ENCODE measurements at regions not wholly inside any gene's neighbourhood (a gene's known extent, or its start where the extent isn't known, plus 50 kb on each side); places are given as distances from the start of the nearest gene placed in this dataset.

- peak; percentile 66 for DNase-seq (ENCODE audit: low read depth)
These were observed 210.4 kb upstream of the HCCS start for GRCh38 chrX:10900585-10901289.

- no peak for DNase-seq (ENCODE audit: low read depth)
These were observed 209.9 kb upstream of the HCCS start for GRCh38 chrX:10901290-10901633.

- peak; percentile 78 for DNase-seq (ENCODE audit: low read depth)
These were observed 209.1 kb upstream of the HCCS start for GRCh38 chrX:10902001-10902400.

GRCh38 chrX:10903523-10903922 lies 207.6 kb upstream of the HCCS start:
- no peak for DNase-seq (ENCODE audit: low read depth)

- DNase-seq (ENCODE audit: low read depth): peak; percentile 30
These were observed 206.9 kb upstream of the HCCS start for GRCh38 chrX:10904220-10904619.

GRCh38 chrX:10906866-10907265 lies 204.3 kb upstream of the HCCS start:
- no peak for DNase-seq (ENCODE audit: low read depth)

GRCh38 chrX:10922159-10922558 lies 189.0 kb upstream of the HCCS start:
- peak; percentile 84 for DNase-seq (ENCODE audit: low read depth)

- no peak for DNase-seq (ENCODE audit: low read depth)
These were observed 188.3 kb upstream of the HCCS start for GRCh38 chrX:10922835-10923234.

GRCh38 chrX:10923466-10923865 lies 187.7 kb upstream of the HCCS start:
- no peak for DNase-seq (ENCODE audit: low read depth)

GRCh38 chrX:10926404-10926803 lies 184.7 kb upstream of the HCCS start:
- DNase-seq (ENCODE audit: low read depth): no peak

- no peak for DNase-seq (ENCODE audit: low read depth)
These were observed 184.2 kb upstream of the HCCS start for GRCh38 chrX:10926891-10927290.

GRCh38 chrX:10929747-10930146 lies 181.4 kb upstream of the HCCS start:
- DNase-seq (ENCODE audit: low read depth): peak; percentile 14

- DNase-seq (ENCODE audit: low read depth): no peak
These were observed 181.0 kb upstream of the HCCS start for GRCh38 chrX:10930151-10930550.

- no peak for DNase-seq (ENCODE audit: low read depth)
These were observed 179.2 kb upstream of the HCCS start for GRCh38 chrX:10931976-10932375.

- DNase-seq (ENCODE audit: low read depth): peak; percentile 18
These were observed 178.2 kb upstream of the HCCS start for GRCh38 chrX:10932842-10933440.

- no peak for DNase-seq (ENCODE audit: low read depth)
These were observed 175.6 kb upstream of the HCCS start for GRCh38 chrX:10935501-10935900.

- no peak for DNase-seq (ENCODE audit: low read depth)
These were observed 174.2 kb upstream of the HCCS start for GRCh38 chrX:10936976-10937375.

GRCh38 chrX:10938365-10938923 lies 172.7 kb upstream of the HCCS start:
- no peak for DNase-seq (ENCODE audit: low read depth)

GRCh38 chrX:10939424-10939823 lies 171.7 kb upstream of the HCCS start:
- DNase-seq (ENCODE audit: low read depth): peak; percentile 29

- DNase-seq (ENCODE audit: low read depth): no peak
These were observed 166.8 kb upstream of the HCCS start for GRCh38 chrX:10944136-10944885.

GRCh38 chrX:10945498-10945897 lies 165.6 kb upstream of the HCCS start:
- DNase-seq (ENCODE audit: low read depth): no peak

- DNase-seq (ENCODE audit: low read depth): no peak
These were observed 161.6 kb upstream of the HCCS start for GRCh38 chrX:10949541-10949940.

- peak; percentile 54 for DNase-seq (ENCODE audit: low read depth)
These were observed 158.5 kb upstream of the HCCS start for GRCh38 chrX:10952619-10953018.
